Suprapubic skin (tissue), 4 donors: ENCODE measurements at regions not wholly inside any gene's neighbourhood (a gene's known extent, or its start where the extent isn't known, plus 50 kb on each side); places are given as distances from the start of the nearest gene placed in this dataset.

Experiments used
- DNase-seq, 2 donors: peaks; one replicate each; pipeline ENCODE4 v3.0.0-alpha.2; 2019; ENCODE audit warnings: low spot score in 2 of 2
- H3K27ac ChIP-seq: fragments of 200-600 bp; sonication (generic); one replicate; pipeline ENCODE4 v1.5.1; 2019
- H3K27me3 ChIP-seq: fragments of 200-600 bp; sonication (generic); one replicate; pipeline ENCODE4 v1.5.1; 2019
- H3K36me3 ChIP-seq: fragments of 200-600 bp; sonication (generic); one replicate; pipeline ENCODE4 v1.5.1; 2019
- H3K4me1 ChIP-seq: fragments of 200-600 bp; sonication (generic); one replicate; pipeline ENCODE4 v1.5.1; 2019
- H3K4me3 ChIP-seq: fragments of 200-600 bp; sonication (generic); one replicate; pipeline ENCODE4 v1.5.1; 2019; ENCODE audit warnings: mild to moderate bottlenecking
- H3K9me3 ChIP-seq: fragments of 200-600 bp; sonication (generic); one replicate; pipeline ENCODE4 v1.5.1; 2019
- CTCF ChIP-seq, 2 donors: fragments of 200-600 bp in 1 of 2; fragments of 450-650 bp in 1 of 2; sonication (generic) in 1 of 2; IDR thresholded peaks; one replicate each; pipeline ENCODE4 v1.5.1; 2016 to 2019; ENCODE audit warnings: antibody characterized with exemption in 2 of 2, mild to moderate bottlenecking in 1 of 2, moderate library complexity in 1 of 2
- EP300 ChIP-seq: sonication (generic); formaldehyde crosslinking; IDR thresholded peaks from one replicate; pipeline ENCODE4 v1.6.1; 2017; ENCODE audit warnings: antibody characterized with exemption
- POLR2A ChIP-seq, 2 donors: fragments of 450-650 bp; IDR thresholded peaks; one replicate each; pipeline ENCODE4 v1.6.1; 2017; ENCODE audit warnings: antibody characterized with exemption in 2 of 2, mild to moderate bottlenecking in 2 of 2, moderate library complexity in 2 of 2
- POLR2AphosphoS5 ChIP-seq, 3 donors: sonication (generic); formaldehyde crosslinking; IDR thresholded peaks; one replicate each; pipeline ENCODE4 v1.6.1; 2017; ENCODE audit warnings: antibody characterized with exemption in 3 of 3
- WGBS: methylation state at CpG from one replicate; pipeline ENCODE4 v1.1.5; 2018; 5-methylcytosine and 5-hydroxymethylcytosine counted together

- Histone ChIP-seq H3K36me3 (no peaks in the 10 kb centered on the region), H3K9me3 (no peaks in the 10 kb centered on the region), H3K4me3 (no peak overlapping the region), H3K4me1 (no peaks in the 10 kb centered on the region), H3K27ac (no peak overlapping the region), H3K27me3 (peaks cover 14% of the 10 kb centered on the region)
- 72% methylated on average over 2 of the region's 12 CpGs for WGBS
- TF ChIP-seq EP300 (no peak), CTCF (IDR thresholded peaks at IDR 0.05) (no peak), POLR2AphosphoS5 (IDR thresholded peaks at IDR 0.05) (no peak), POLR2A (IDR thresholded peaks at IDR 0.05) (no peak)
- no peak for DNase-seq
These were observed 341.7 kb downstream of the UQCRFS1 start for GRCh38 chr19:28871099-28871725.

GRCh38 chr19:28869459-28869858, 343.5 kb downstream of the UQCRFS1 start:
- Histone ChIP-seq H3K9me3 (no peaks in the 10 kb centered on the region), H3K4me1 (peaks cover 4% of the 10 kb centered on the region), H3K36me3 (no peaks in the 10 kb centered on the region), H3K4me3 (no peak overlapping the region), H3K27ac (no peak overlapping the region), H3K27me3 (peaks cover 14% of the 10 kb centered on the region)
- WGBS: 61% methylated on average over 3 of the region's 5 CpGs
- DNase-seq: no peak
- TF ChIP-seq POLR2AphosphoS5 (IDR thresholded peaks at IDR 0.05): no peak
- no peak for TF ChIP-seq CTCF (IDR thresholded peaks at IDR 0.05)
- TF ChIP-seq EP300: no peak
- no peak for TF ChIP-seq POLR2A (IDR thresholded peaks at IDR 0.05)

GRCh38 chr19:28868836-28869235, 344.1 kb downstream of the UQCRFS1 start:
- TF ChIP-seq EP300 (no peak), CTCF (IDR thresholded peaks at IDR 0.05) (no peak), POLR2A (IDR thresholded peaks at IDR 0.05) (no peak), POLR2AphosphoS5 (IDR thresholded peaks at IDR 0.05) (no peak)
- 80% methylated on average over 9 of the region's 9 CpGs for WGBS
- no peak for DNase-seq

GRCh38 chr19:28867978-28868377, 345.0 kb downstream of the UQCRFS1 start:
- Histone ChIP-seq H3K4me1 (peaks cover 4% of the 10 kb centered on the region), H3K27ac (no peak overlapping the region), H3K27me3 (peaks cover 8% of the 10 kb centered on the region), H3K9me3 (no peaks in the 10 kb centered on the region), H3K36me3 (no peaks in the 10 kb centered on the region), H3K4me3 (no peak overlapping the region)
- TF ChIP-seq POLR2A (IDR thresholded peaks at IDR 0.05): no peak
- no peak for TF ChIP-seq EP300
- no peak for DNase-seq
- 89% methylated on average over 4 of the region's 4 CpGs for WGBS

More at GRCh38 chr19:28868836-28869235, 344.1 kb downstream of the UQCRFS1 start:
- peaks cover 9% of the 10 kb centered on the region for H3K27me3 ChIP-seq
- H3K9me3 ChIP-seq: no peaks in the 10 kb centered on the region
- no peak overlapping the region for H3K27ac ChIP-seq
- no peak overlapping the region for H3K4me3 ChIP-seq
- peaks cover 4% of the 10 kb centered on the region for H3K4me1 ChIP-seq
- no peaks in the 10 kb centered on the region for H3K36me3 ChIP-seq

DNA sequence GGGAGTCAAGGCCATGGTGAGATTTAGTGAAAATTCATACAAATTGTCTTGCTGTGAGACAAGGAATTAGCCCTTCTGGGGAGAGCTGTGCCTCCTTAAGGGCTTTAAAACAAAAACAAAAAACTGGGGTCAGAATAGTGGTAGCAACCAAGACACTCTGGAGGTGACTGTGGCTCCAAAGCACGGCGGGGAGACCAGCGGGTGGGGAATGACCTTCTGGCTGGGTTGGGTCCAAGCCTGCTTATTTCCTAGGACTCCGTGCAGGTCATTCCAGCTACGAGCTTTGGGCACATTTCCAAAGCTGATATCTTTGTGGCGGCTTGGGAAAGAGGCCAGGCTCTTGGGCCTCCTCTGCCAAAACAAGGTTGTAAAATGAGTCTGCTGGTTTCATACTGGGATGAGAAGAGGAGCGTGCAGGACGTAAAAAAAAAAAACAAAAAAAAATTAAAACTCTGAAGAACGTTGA, 348.3 kb downstream of the UQCRFS1 start:
- DNase-seq: no peak
- Histone ChIP-seq H3K27me3 (peaks cover 4% of the 10 kb centered on the region), H3K9me3 (no peaks in the 10 kb centered on the region), H3K27ac (no peak overlapping the region), H3K36me3 (no peaks in the 10 kb centered on the region), H3K4me1 (peaks cover 4% of the 10 kb centered on the region), H3K4me3 (no peak overlapping the region)
- WGBS: 30% methylated on average over 9 of the region's 9 CpGs
- TF ChIP-seq CTCF (IDR thresholded peaks at IDR 0.05) (no peak), POLR2A (IDR thresholded peaks at IDR 0.05) (no peak), EP300 (no peak), POLR2AphosphoS5 (IDR thresholded peaks at IDR 0.05) (no peak)
